Hematopoietic multipotent progenitor cell treated with erythropoietin and hydrocortisone succinate and interleukin-3 and kit ligand, for 15 days (in vitro differentiated cells): ENCODE measurements at regions not wholly inside any gene's neighbourhood (a gene's known extent, or its start where the extent isn't known, plus 50 kb on each side); places are given as distances from the start of the nearest gene placed in this dataset.
"Not testable (repeated sequence)": the region's sequence is repeated elsewhere in the genome, so short reads cannot be mapped to it uniquely, and the experiment has no call there.

ENCODE experiments used
- DNase-seq: peaks from one replicate; pipeline ENCODE4 v3.0.0-alpha.2; 2015; ENCODE audit warnings: low spot score

- no peak for DNase-seq
Observed at GRCh38 chr5:66348387-66349125, 204.5 kb downstream of the SREK1 start.

- no peak for DNase-seq
Observed at GRCh38 chr5:66351813-66352212, 207.7 kb downstream of the SREK1 start.

GRCh38 chr5:66353186-66353585 is 209.1 kb downstream of the SREK1 start:
- DNase-seq = no peak

GRCh38 chr5:66354422-66354821 is 210.3 kb downstream of the SREK1 start:
- DNase-seq = peak; percentile 2

GRCh38 chr5:66356011-66356565 is 212.0 kb downstream of the SREK1 start:
- DNase-seq = no peak

GRCh38 chr5:66358741-66359140 is 214.6 kb downstream of the SREK1 start:
- DNase-seq = no peak

GRCh38 chr5:66361070-66361469 is 217.0 kb downstream of the SREK1 start:
- DNase-seq = no peak

GRCh38 chr5:66362046-66362445 is 217.9 kb downstream of the SREK1 start:
- no peak for DNase-seq

GRCh38 chr5:66362687-66363086 is 218.6 kb downstream of the SREK1 start:
- DNase-seq = no peak

GRCh38 chr5:66363097-66363496 is 219.0 kb downstream of the SREK1 start:
- no peak for DNase-seq

GRCh38 chr5:66364186-66364585 is 220.1 kb downstream of the SREK1 start:
- DNase-seq = no peak

- no peak for DNase-seq
Observed at GRCh38 chr5:66365981-66366380, 221.9 kb downstream of the SREK1 start.

GRCh38 chr5:66367814-66368541 is 223.9 kb downstream of the SREK1 start:
- DNase-seq = no peak

GRCh38 chr5:66368811-66369210 is 224.7 kb downstream of the SREK1 start:
- DNase-seq = no peak

GRCh38 chr5:66377747-66378146 is 218.4 kb upstream of the MAST4 start:
- no peak for DNase-seq

GRCh38 chr5:66378407-66378806 is 217.8 kb upstream of the MAST4 start:
- DNase-seq = no peak

GRCh38 chr5:66382152-66382551 is 214.0 kb upstream of the MAST4 start:
- no peak for DNase-seq

GRCh38 chr5:66405145-66405544 is 191.0 kb upstream of the MAST4 start:
- not testable (repeated sequence) for DNase-seq

- no peak for DNase-seq
Observed at GRCh38 chr5:66406761-66407336, 189.3 kb upstream of the MAST4 start.

- no peak for DNase-seq
Observed at GRCh38 chr5:66407765-66408164, 188.4 kb upstream of the MAST4 start.

- no peak for DNase-seq
Observed at GRCh38 chr5:66408576-66408975, 187.6 kb upstream of the MAST4 start.

- DNase-seq = no peak
Observed at GRCh38 chr5:66410122-66410521, 186.1 kb upstream of the MAST4 start.

GRCh38 chr5:66411701-66412100 is 184.5 kb upstream of the MAST4 start:
- no peak for DNase-seq
